ENCODE measurements at regions not wholly inside any gene's neighbourhood (a gene's known extent, or its start where the extent isn't known, plus 50 kb on each side); places are given as distances from the start of the nearest gene placed in this dataset.

DNA sequence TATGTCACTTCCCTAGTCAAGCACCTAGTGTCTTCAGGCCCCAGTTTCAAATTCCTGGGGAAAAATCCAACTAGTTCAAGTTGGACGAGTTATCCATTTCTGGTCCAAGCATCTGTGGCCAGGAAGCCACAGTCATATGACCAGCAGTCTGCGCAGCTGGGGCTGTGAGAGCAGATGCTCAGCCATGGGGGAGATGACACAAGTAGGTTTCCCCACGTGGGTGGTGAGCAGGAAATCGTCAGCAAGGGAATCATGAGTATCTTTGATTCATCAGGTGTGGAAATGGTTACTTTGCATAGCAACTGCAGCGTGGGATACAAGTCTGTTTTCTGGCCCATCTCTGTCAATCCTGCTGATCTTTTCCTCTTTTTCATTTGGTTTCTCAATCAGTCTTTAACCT lies 185.3 kb downstream of the C11orf91 start:
- no peak for TF ChIP-seq CTCF (IDR thresholded peaks at IDR 0.05; ENCODE audit: extremely low read depth in 1 of 2, insufficient read depth in 1 of 2, low read depth in 1 of 2, low read length in 2 of 2)
- no peak for TF ChIP-seq EZH2 (IDR thresholded peaks at IDR 0.05; ENCODE audit: borderline replicate concordance, low read depth, low read length, severe bottlenecking)
- TF ChIP-seq, protein P1, sequence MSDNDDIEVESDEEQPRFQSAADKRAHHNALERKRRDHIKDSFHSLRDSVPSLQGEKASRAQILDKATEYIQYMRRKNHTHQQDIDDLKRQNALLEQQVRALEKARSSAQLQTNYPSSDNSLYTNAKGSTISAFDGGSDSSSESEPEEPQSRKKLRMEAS (IDR thresholded peaks at IDR 0.05; ENCODE audit: insufficient read depth, insufficient read length) = no peak
- no peak for TF ChIP-seq POLR2A (IDR thresholded peaks at IDR 0.05; ENCODE audit: low read depth, low read length)
- no peak for TF ChIP-seq POLR2AphosphoS5 (IDR thresholded peaks at IDR 0.05; ENCODE audit: insufficient read depth, low read depth, low read length)
